ENCODE measurements at regions not wholly inside any gene's neighbourhood (a gene's known extent, or its start where the extent isn't known, plus 50 kb on each side); places are given as distances from the start of the nearest gene placed in this dataset.

- Mint-ChIP-seq H3K9me3 (peaks cover 26% of the 10 kb centered on the region), H3K4me3 (no peak overlapping the region), H3K4me1 (no peaks in the 10 kb centered on the region), H3K36me3 (ENCODE audit: low read depth) (no peaks in the 10 kb centered on the region), H3K27me3 (ENCODE audit: insufficient read depth) (peaks cover 7% of the 10 kb centered on the region), H3K27ac (no peak overlapping the region)
- Histone ChIP-seq H3K9me3 (ENCODE audit: control insufficient read depth, low read length) (peaks cover 16% of the 10 kb centered on the region), H3K27me3 (ENCODE audit: control insufficient read depth, insufficient read depth, low read length, poor library complexity, severe bottlenecking) (no peaks in the 10 kb centered on the region), H3K4me3 (ENCODE audit: low read length) (no peak overlapping the region), H3K4me1 (ENCODE audit: control insufficient read depth, insufficient read depth, low read length) (no peaks in the 10 kb centered on the region), H3K27ac (ENCODE audit: low read depth, low read length) (no peak overlapping the region), H3K36me3 (ENCODE audit: control insufficient read depth, insufficient read depth, low read length) (no peaks in the 10 kb centered on the region), H3K9ac (ENCODE audit: extremely low read depth, low read length, poor library complexity, severe bottlenecking) (no peak overlapping the region)
- DNase-seq = no peak
- TF ChIP-seq CTCF (conservative IDR thresholded peaks at IDR 0.05) = no peak
- WGBS, 2 experiments (ENCODE audit: insufficient coverage in 1 of 2, insufficient read length in 1 of 2) = 93 to 100% methylated on average over 1 to 2 of the region's 4 CpGs
Observed at GRCh38 chr14:86652526-86652925, 1122.6 kb downstream of the FLRT2 start.

- no peak overlapping the region for H3K27ac Mint-ChIP-seq
- Histone ChIP-seq H3K4me3 (ENCODE audit: low read length) (peak overlapping the region; percentile 33), H3K9ac (ENCODE audit: extremely low read depth, low read length, poor library complexity, severe bottlenecking) (no peak overlapping the region), H3K36me3 (ENCODE audit: control insufficient read depth, insufficient read depth, low read length) (no peaks in the 10 kb centered on the region), H3K9me3 (ENCODE audit: control insufficient read depth, low read length) (peaks cover 30% of the 10 kb centered on the region), H3K27ac (ENCODE audit: low read depth, low read length) (no peak overlapping the region), H3K27me3 (ENCODE audit: control insufficient read depth, insufficient read depth, low read length, poor library complexity, severe bottlenecking) (no peaks in the 10 kb centered on the region), H3K4me1 (ENCODE audit: control insufficient read depth, insufficient read depth, low read length) (no peaks in the 10 kb centered on the region)
- WGBS, 2 experiments (ENCODE audit: insufficient coverage in 1 of 2, insufficient read length in 1 of 2) = 89 to 94% methylated on average over 3 to 4 of the region's 4 CpGs
- H3K36me3 Mint-ChIP-seq (ENCODE audit: low read depth) = peaks cover 3% of the 10 kb centered on the region
- H3K9me3 Mint-ChIP-seq = peaks cover 43% of the 10 kb centered on the region
- no peaks in the 10 kb centered on the region for H3K4me1 Mint-ChIP-seq
- peaks cover 18% of the 10 kb centered on the region for H3K27me3 Mint-ChIP-seq (ENCODE audit: insufficient read depth)
- peak; percentile 44 for TF ChIP-seq CTCF (conservative IDR thresholded peaks at IDR 0.05)
- DNase-seq = no peak
- no peak overlapping the region for H3K4me3 Mint-ChIP-seq
Observed at GRCh38 chr14:86646696-86647690, 1117.0 kb downstream of the FLRT2 start.

GRCh38 chr14:86646125-86646524 is 1116.2 kb downstream of the FLRT2 start:
- H3K27me3 Mint-ChIP-seq (ENCODE audit: insufficient read depth) = peaks cover 24% of the 10 kb centered on the region
- WGBS, 2 experiments (ENCODE audit: insufficient coverage in 1 of 2, insufficient read length in 1 of 2) = 95 to 100% methylated on average over 2 to 5 of the region's 5 CpGs
- DNase-seq = no peak
- no peaks in the 10 kb centered on the region for H3K4me1 Mint-ChIP-seq
- H3K4me3 Mint-ChIP-seq = no peak overlapping the region
- no peaks in the 10 kb centered on the region for H3K4me1 ChIP-seq (ENCODE audit: control insufficient read depth, insufficient read depth, low read length)
- H3K27me3 ChIP-seq (ENCODE audit: control insufficient read depth, insufficient read depth, low read length, poor library complexity, severe bottlenecking) = no peaks in the 10 kb centered on the region
- H3K27ac Mint-ChIP-seq = no peak overlapping the region
- peaks cover 3% of the 10 kb centered on the region for H3K36me3 Mint-ChIP-seq (ENCODE audit: low read depth)
- H3K4me3 ChIP-seq (ENCODE audit: low read length) = no peak overlapping the region
- no peaks in the 10 kb centered on the region for H3K36me3 ChIP-seq (ENCODE audit: control insufficient read depth, insufficient read depth, low read length)
- peaks cover 32% of the 10 kb centered on the region for H3K9me3 ChIP-seq (ENCODE audit: control insufficient read depth, low read length)
- no peak overlapping the region for H3K27ac ChIP-seq (ENCODE audit: low read depth, low read length)
- H3K9ac ChIP-seq (ENCODE audit: extremely low read depth, low read length, poor library complexity, severe bottlenecking) = no peak overlapping the region
- peaks cover 42% of the 10 kb centered on the region for H3K9me3 Mint-ChIP-seq
- TF ChIP-seq CTCF (conservative IDR thresholded peaks at IDR 0.05) = no peak

All from endodermal cell (in vitro differentiated cells).